HepG2 (cell line): ENCODE measurements at regions not wholly inside any gene's neighbourhood (a gene's known extent, or its start where the extent isn't known, plus 50 kb on each side); places are given as distances from the start of the nearest gene placed in this dataset.
A peak's percentile ranks its signal among the peaks of the same experiment; 100 is the strongest.
"Not testable (repeated sequence)": the region's sequence is repeated elsewhere in the genome, so short reads cannot be mapped to it uniquely, and the experiment has no call there.

ENCODE experiments used
- ATAC-seq: fragments of 200-7000 bp; cut with Tn5 transposase; 3 replicates; pipeline ENCODE4 v1.9.1; 2020; ENCODE audit warnings: mild to moderate bottlenecking, moderate library complexity
- BruUV-seq: library from RNA; stranded (reverse); fragments of 400-500 nt; replicated peaks from 2 replicates; lab custom pipeline; 2021; lab: Mats Ljungman, UMichigan
- CTCF ChIA-PET: fragments of 300-600 bp; formaldehyde crosslinking; extraction: SDS; loops from one replicate; lab custom pipeline; 2021; ENCODE audit warnings: low total read pairs, inconsistent platforms, low intra/inter-chr PET ratio; lab: Yijun Ruan, JAX
- POLR2A ChIA-PET: fragments of 350-600 bp; sonication (Branson Sonifier 250); formaldehyde crosslinking; loops from one replicate; lab custom pipeline; 2020; ENCODE audit warnings: antibody characterized with exemption, inconsistent platforms; lab: Yijun Ruan, JAX
- DNase-seq: peaks from one replicate; pipeline ENCODE4 v3.0.0-alpha.2; 2015; ENCODE audit warnings: low spot score
- FAIRE-seq: peaks from 3 replicates; lab custom pipeline; 2011; peaks lifted over from hg19 to GRCh38; lab: Jason Lieb, UNC
- H2AFZ ChIP-seq: one replicate; pipeline ENCODE4 v1.6.1; 2011; ENCODE audit warnings: low read length, inconsistent platforms
- H3K27ac ChIP-seq: fragments of 300-600 bp; 3 replicates; pipeline ENCODE4 v1.8.0; 2011; ENCODE audit warnings: mixed run types, mild to moderate bottlenecking, mixed read lengths, low read length, inconsistent platforms; ENCODE audit not compliant: insufficient read depth; ENCODE audit errors: extremely low read length
- H3K27me3 ChIP-seq, 2 experiments: fragments of 200-600 bp in 1 of 2; 2 replicates in 1 of 2; 3 replicates in 1 of 2; pipeline versions ENCODE4 v1.6.0 to v1.8.0; 2011; ENCODE audit warnings: low read length in 2 of 2, mild to moderate bottlenecking in 2 of 2, moderate library complexity in 2 of 2, inconsistent platforms in 1 of 2; ENCODE audit not compliant: insufficient read depth in 2 of 2, control insufficient read depth in 1 of 2
- H3K36me3 ChIP-seq, 2 experiments: fragments of 200-600 bp in 1 of 2; replicated peaks in 1 of 2; 2 replicates in 1 of 2; 3 replicates in 1 of 2; pipeline versions ENCODE4 v1.5.1 to v1.8.0; 2011; ENCODE audit warnings: low read length in 2 of 2, inconsistent platforms in 1 of 2; ENCODE audit not compliant: insufficient read depth in 2 of 2, control insufficient read depth in 1 of 2
- H3K4me1 ChIP-seq: 2 replicates; pipeline ENCODE4 v1.5.1; 2012; ENCODE audit warnings: low read length, inconsistent platforms; ENCODE audit not compliant: insufficient read depth
- H3K4me2 ChIP-seq: 2 replicates; pipeline ENCODE4 v1.6.0; 2011; ENCODE audit warnings: low read depth, low read length, inconsistent platforms
- H3K4me3 ChIP-seq, 3 experiments: fragments of 200-600 bp in 1 of 3; sonication (generic), shearing (Covaris generic) in 1 of 3; replicated peaks in 1 of 3; 2 replicates each; pipeline ENCODE4 v1.5.1; 2011 to 2016; ENCODE audit warnings: low read length in 3 of 3, inconsistent platforms in 2 of 3, low read depth in 2 of 3, mild to moderate bottlenecking in 2 of 3, control low read depth in 1 of 3, mixed read lengths in 1 of 3; ENCODE audit not compliant: insufficient read depth in 1 of 3
- H3K79me2 ChIP-seq: one replicate; pipeline ENCODE4 v1.6.1; 2011; ENCODE audit warnings: low read length, inconsistent platforms; ENCODE audit not compliant: insufficient read depth
- H3K9ac ChIP-seq: 2 replicates; pipeline ENCODE4 v1.6.0; 2011; ENCODE audit warnings: mild to moderate bottlenecking, low read depth, low read length, inconsistent platforms; ENCODE audit not compliant: insufficient read depth
- H3K9me3 ChIP-seq: 2 replicates; pipeline ENCODE4 v1.5.1; 2012; ENCODE audit warnings: mild to moderate bottlenecking, low read length
- H4K20me1 ChIP-seq: 2 replicates; pipeline ENCODE4 v1.6.0; 2011; ENCODE audit warnings: inconsistent platforms, mild to moderate bottlenecking, low read length, moderate library complexity; ENCODE audit not compliant: insufficient read depth
- IKZF1 ChIP-seq: fragments of 450-650 bp; IDR thresholded peaks from 2 replicates; pipeline ENCODE4 v1.7.1; 2016
- MAFF ChIP-seq: IDR thresholded peaks from 2 replicates; pipeline ENCODE4 v1.6.1; 2011; ENCODE audit warnings: low read depth, low read length, improper control_type of control experiment
- MAFK ChIP-seq, 2 experiments: IDR thresholded peaks in 1 of 2; conservative IDR thresholded peaks in 1 of 2; 2 replicates each; pipeline ENCODE4 v1.6.1; 2011; ENCODE audit warnings: improper control_type of control experiment in 2 of 2, low read length in 2 of 2
- NFE2L1 ChIP-seq: sonication (generic); formaldehyde crosslinking; IDR thresholded peaks from 2 replicates; pipeline ENCODE4 v1.4.0; 2020; ENCODE audit warnings: missing genetic modification reagents, mild to moderate bottlenecking, borderline replicate concordance
- RARA ChIP-seq: IDR thresholded peaks from 2 replicates; pipeline ENCODE4 v1.6.1; 2016; ENCODE audit warnings: missing genetic modification reagents, missing compliant biosample characterization
- ZNF30 ChIP-seq: sonication (generic); formaldehyde crosslinking; IDR thresholded peaks from 2 replicates; pipeline ENCODE4 v1.5.0; 2020; ENCODE audit warnings: mild to moderate bottlenecking, missing genetic modification reagents
- ZNF790 ChIP-seq: sonication (generic); formaldehyde crosslinking; IDR thresholded peaks from 2 replicates; pipeline ENCODE4 v1.8.0; 2022; ENCODE audit warnings: missing genetic modification reagents, mild to moderate bottlenecking, borderline replicate concordance
- ZNF816 ChIP-seq: sonication (generic); formaldehyde crosslinking; IDR thresholded peaks from 2 replicates; pipeline ENCODE4 v1.8.0; 2022; ENCODE audit warnings: missing genetic modification reagents, mild to moderate bottlenecking, borderline replicate concordance
- WGBS: methylation state at CpG from one replicate; pipeline ENCODE4 v1.1.6; 2017; ENCODE audit warnings: low lambda C conversion rate; 5-methylcytosine and 5-hydroxymethylcytosine counted together
- in situ Hi-C: cut with HindIII; loops from 2 replicates; pipeline ENCODE4 v1.10.0; 2017; ENCODE audit warnings: low pct_unique_long_range_greater_than_20kb; ENCODE audit not compliant: extremely low pct_ligation_motif_present
- intact Hi-C: fragments of 100-400 bp; cut with micrococcal nuclease; formaldehyde crosslinking; loops from one replicate; pipeline ENCODE4 v1.10.0; 2022; ENCODE audit not compliant: unreplicated experiment
- TF ChIP-seq, protein P1 (sequence below): sonication (generic); formaldehyde crosslinking; IDR thresholded peaks from 2 replicates; pipeline ENCODE4 v1.9.0; 2021; ENCODE audit warnings: mild to moderate bottlenecking, missing genetic modification reagents

DNA sequence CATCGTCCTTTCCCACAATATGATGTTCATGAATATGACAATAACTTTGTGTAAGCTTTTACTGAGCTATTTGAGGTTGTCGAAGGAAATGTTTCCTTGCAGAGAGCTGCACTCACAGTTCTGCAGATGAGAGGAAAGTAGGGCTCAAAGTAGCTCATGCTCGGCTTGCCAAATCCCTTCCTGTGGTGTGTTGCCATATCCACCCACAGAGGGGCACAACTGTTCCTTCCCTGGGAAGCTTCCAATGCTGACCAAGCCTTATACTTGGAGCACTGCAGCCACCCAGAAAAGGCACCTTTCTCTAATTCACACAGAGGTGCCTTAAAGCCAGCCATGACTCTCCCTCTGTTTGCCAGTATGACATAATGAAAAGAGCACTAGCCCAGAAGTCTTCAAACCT, 390.3 kb downstream of the CAAP1 start (continued):
- no peak for TF ChIP-seq NFE2L1 (CRISPR knock-in tag)
- TF ChIP-seq RARA, result no peak
- no peak for TF ChIP-seq MAFK (conservative IDR thresholded peaks at IDR 0.05 in 1 of 2, IDR thresholded peaks at IDR 0.05 in 1 of 2; ENCODE audit: low read length in 2 of 2)
- no peak for TF ChIP-seq ZNF30 (CRISPR knock-in tag)
- TF ChIP-seq ZNF816 (CRISPR knock-in tag), result no peak
- TF ChIP-seq, protein P1, sequence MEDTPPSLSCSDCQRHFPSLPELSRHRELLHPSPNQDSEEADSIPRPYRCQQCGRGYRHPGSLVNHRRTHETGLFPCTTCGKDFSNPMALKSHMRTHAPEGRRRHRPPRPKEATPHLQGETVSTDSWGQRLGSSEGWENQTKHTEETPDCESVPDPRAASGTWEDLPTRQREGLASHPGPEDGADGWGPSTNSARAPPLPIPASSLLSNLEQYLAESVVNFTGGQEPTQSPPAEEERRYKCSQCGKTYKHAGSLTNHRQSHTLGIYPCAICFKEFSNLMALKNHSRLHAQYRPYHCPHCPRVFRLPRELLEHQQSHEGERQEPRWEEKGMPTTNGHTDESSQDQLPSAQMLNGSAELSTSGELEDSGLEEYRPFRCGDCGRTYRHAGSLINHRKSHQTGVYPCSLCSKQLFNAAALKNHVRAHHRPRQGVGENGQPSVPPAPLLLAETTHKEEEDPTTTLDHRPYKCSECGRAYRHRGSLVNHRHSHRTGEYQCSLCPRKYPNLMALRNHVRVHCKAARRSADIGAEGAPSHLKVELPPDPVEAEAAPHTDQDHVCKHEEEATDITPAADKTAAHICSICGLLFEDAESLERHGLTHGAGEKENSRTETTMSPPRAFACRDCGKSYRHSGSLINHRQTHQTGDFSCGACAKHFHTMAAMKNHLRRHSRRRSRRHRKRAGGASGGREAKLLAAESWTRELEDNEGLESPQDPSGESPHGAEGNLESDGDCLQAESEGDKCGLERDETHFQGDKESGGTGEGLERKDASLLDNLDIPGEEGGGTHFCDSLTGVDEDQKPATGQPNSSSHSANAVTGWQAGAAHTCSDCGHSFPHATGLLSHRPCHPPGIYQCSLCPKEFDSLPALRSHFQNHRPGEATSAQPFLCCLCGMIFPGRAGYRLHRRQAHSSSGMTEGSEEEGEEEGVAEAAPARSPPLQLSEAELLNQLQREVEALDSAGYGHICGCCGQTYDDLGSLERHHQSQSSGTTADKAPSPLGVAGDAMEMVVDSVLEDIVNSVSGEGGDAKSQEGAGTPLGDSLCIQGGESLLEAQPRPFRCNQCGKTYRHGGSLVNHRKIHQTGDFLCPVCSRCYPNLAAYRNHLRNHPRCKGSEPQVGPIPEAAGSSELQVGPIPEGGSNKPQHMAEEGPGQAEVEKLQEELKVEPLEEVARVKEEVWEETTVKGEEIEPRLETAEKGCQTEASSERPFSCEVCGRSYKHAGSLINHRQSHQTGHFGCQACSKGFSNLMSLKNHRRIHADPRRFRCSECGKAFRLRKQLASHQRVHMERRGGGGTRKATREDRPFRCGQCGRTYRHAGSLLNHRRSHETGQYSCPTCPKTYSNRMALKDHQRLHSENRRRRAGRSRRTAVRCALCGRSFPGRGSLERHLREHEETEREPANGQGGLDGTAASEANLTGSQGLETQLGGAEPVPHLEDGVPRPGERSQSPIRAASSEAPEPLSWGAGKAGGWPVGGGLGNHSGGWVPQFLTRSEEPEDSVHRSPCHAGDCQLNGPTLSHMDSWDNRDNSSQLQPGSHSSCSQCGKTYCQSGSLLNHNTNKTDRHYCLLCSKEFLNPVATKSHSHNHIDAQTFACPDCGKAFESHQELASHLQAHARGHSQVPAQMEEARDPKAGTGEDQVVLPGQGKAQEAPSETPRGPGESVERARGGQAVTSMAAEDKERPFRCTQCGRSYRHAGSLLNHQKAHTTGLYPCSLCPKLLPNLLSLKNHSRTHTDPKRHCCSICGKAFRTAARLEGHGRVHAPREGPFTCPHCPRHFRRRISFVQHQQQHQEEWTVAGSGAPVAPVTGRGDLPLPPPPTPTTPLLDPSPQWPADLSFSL (CRISPR knock-in tag), result no peak
- TF ChIP-seq ZNF790 (CRISPR knock-in tag), result no peak

- POLR2A ChIA-PET, result no interaction called here
- Histone ChIP-seq H3K9me3 (no peaks in the 10 kb centered on the region), H3K79me2 (no peaks in the 10 kb centered on the region), H4K20me1 (no peaks in the 10 kb centered on the region), H3K4me3 (no peak overlapping the region), H3K4me2 (no peak overlapping the region), H3K27me3 (no peaks in the 10 kb centered on the region), H2AFZ (no peak overlapping the region), H3K36me3 (no peaks in the 10 kb centered on the region), H3K27ac (no peak overlapping the region), H3K4me1 (no peaks in the 10 kb centered on the region), H3K9ac (no peak overlapping the region)
- in situ Hi-C loops, result no loop called here
- no TSS peak for BruUV-seq
- peak; percentile 54 to 72 for TF ChIP-seq MAFK (conservative IDR thresholded peaks at IDR 0.05 in 1 of 2, IDR thresholded peaks at IDR 0.05 in 1 of 2; ENCODE audit: low read length in 2 of 2)
- 0 out of 2 replicates have a peak, but pooled peaks have one; percentile 43 for TF ChIP-seq MAFF
- TF ChIP-seq IKZF1, result no peak
- intact Hi-C loops, result no loop called here
- WGBS, result 3% methylated on average over 3 of the region's 3 CpGs
- ATAC-seq (no peak), DNase-seq (no peak), FAIRE-seq (no peak)
- CTCF ChIA-PET, result no interaction called here
These were observed 392.1 kb downstream of the CAAP1 start for GRCh38 chr9:26500471-26500870.

DNA sequence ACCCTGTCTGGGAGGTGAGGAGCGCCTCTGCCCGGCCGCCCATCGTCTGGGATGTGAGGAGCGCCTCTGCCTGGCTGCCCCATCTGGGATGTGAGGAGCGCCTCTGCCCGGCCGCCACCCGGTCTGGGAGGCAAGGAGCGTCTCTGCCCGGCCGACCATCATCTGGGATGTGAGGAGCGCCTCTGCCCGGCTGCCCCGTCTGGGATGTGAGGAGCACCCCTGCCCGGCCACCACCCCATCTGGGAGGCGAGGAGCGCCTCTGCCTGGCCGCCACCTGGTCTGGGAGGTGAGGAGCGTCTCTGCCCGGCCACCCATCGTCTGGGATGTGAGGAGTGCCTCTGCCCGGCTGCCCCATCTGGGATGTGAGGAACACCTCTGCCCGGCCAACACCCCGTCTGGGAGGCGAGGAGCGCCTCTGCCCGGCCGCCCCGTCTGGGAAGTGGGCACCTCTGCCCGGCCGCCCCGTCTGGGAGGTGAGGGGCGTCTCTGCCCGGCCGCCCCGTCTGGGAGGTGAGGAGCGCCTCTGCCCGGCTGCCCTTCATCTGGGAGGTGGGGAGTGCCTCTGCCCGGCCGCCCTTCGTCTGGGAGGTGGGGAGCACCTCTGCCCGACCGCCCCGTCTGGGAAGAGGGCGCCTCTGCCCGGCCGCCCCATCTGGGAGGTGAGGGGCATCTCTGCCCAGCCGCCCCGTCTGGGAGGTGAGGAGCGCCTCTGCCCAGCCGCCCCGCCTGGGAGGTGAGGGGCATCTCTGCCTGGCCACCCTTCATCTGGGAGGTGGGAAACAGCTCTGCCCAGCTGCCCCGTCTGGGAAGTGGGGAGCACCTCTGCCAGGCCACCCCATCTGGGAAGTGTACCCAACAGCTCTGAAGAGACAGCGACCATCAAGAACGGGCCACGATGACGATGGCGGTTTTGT, 399.7 kb downstream of the CAAP1 start:
- POLR2A ChIA-PET, H3K27ac ChIP-seq, H3K4me2 ChIP-seq, H3K79me2 ChIP-seq, CTCF ChIA-PET, H3K27me3 ChIP-seq, in situ Hi-C loops, ATAC-seq, H3K9ac ChIP-seq, H3K36me3 ChIP-seq, DNase-seq, H2AFZ ChIP-seq, BruUV-seq, H4K20me1 ChIP-seq, intact Hi-C loops, FAIRE-seq, H3K4me1 ChIP-seq, H3K4me3 ChIP-seq: not testable (repeated sequence)
- H3K9me3 ChIP-seq, result peaks cover 19% of the 10 kb centered on the region
- 72% methylated on average over 17 of the region's 59 CpGs for WGBS
